B cell (primary cell): ENCODE measurements at regions not wholly inside any gene's neighbourhood (a gene's known extent, or its start where the extent isn't known, plus 50 kb on each side); places are given as distances from the start of the nearest gene placed in this dataset.

Source experiments
- ATAC-seq: fragments of 200-7000 bp; cut with Tn5 transposase; one replicate; pipeline ENCODE4 v1.10.0; 2021; ENCODE audit warnings: low read depth, mild to moderate bottlenecking, moderate number of reproducible peaks, moderate library complexity
- CTCF ChIA-PET: fragments of 350-600 bp; sonication (Branson Sonifier 250); formaldehyde crosslinking; loops from one replicate; lab custom pipeline; 2021; ENCODE audit warnings: antibody characterized with exemption, inconsistent platforms; lab: Charles Lee
- POLR2A ChIA-PET: fragments of 350-600 bp; sonication (Branson Sonifier 250); formaldehyde crosslinking; loops from one replicate; lab custom pipeline; 2021; ENCODE audit warnings: antibody characterized with exemption; lab: Charles Lee
- DNase-seq: peaks from one replicate; pipeline ENCODE4 v3.0.0; 2013
- H2AFZ ChIP-seq: 2 replicates; pipeline ENCODE4 v1.6.1; 2012; ENCODE audit warnings: mild to moderate bottlenecking, low read depth, low read length; ENCODE audit not compliant: insufficient read depth, poor library complexity, severe bottlenecking
- H3K27ac ChIP-seq, 2 donors: 1 replicate in 1 of 2; 2 replicates in 1 of 2; pipeline ENCODE4 v1.5.1; 2012 to 2013; ENCODE audit warnings: low read length in 2 of 2, mild to moderate bottlenecking in 2 of 2, moderate library complexity in 1 of 2
- H3K27me3 ChIP-seq, 4 experiments: fragments of 200-600 bp in 1 of 4; sonication (generic) in 1 of 4; replicated peaks in 1 of 4; 1 replicate in 2 of 4; 2 replicates in 2 of 4; pipeline versions ENCODE4 v1.6.1 to v1.7.0; 2013 to 2016; ENCODE audit warnings: low read length in 3 of 4, mild to moderate bottlenecking in 2 of 4, mixed read lengths in 1 of 4, moderate library complexity in 1 of 4; ENCODE audit not compliant: insufficient read depth in 4 of 4, control insufficient read depth in 3 of 4; ENCODE audit errors: control extremely low read depth in 1 of 4
- H3K36me3 ChIP-seq, 2 experiments: replicated peaks in 1 of 2; 1 replicate in 1 of 2; 2 replicates in 1 of 2; pipeline versions ENCODE4 v1.6.1 to v1.7.1; 2013; ENCODE audit warnings: low read length in 1 of 2; ENCODE audit not compliant: insufficient read depth in 2 of 2, control insufficient read depth in 1 of 2; ENCODE audit errors: control extremely low read depth in 1 of 2, extremely low read depth in 1 of 2
- H3K4me1 ChIP-seq, 2 donors: fragments of 200-600 bp in 1 of 2; sonication (generic) in 1 of 2; 1 replicate in 1 of 2; 2 replicates in 1 of 2; pipeline versions ENCODE4 v1.5.1 to v1.6.1; 2013 to 2017; ENCODE audit warnings: low read length in 2 of 2; ENCODE audit not compliant: control insufficient read depth in 2 of 2, insufficient read depth in 2 of 2
- H3K4me2 ChIP-seq: replicated peaks from 2 replicates; pipeline ENCODE3; 2012; ENCODE audit warnings: mild to moderate bottlenecking, low read depth, low read length; ENCODE audit not compliant: poor library complexity, severe bottlenecking
- H3K4me3 ChIP-seq, 5 experiments: fragments of 200-600 bp in 1 of 5; sonication (generic) in 1 of 5; 1 replicate in 3 of 5; 2 replicates in 2 of 5; pipeline versions ENCODE4 v1.5.1 to v1.7.0; 2011 to 2016; ENCODE audit warnings: low read length in 4 of 5, mild to moderate bottlenecking in 4 of 5, low read depth in 2 of 5, control low read depth in 1 of 5, moderate library complexity in 1 of 5; ENCODE audit not compliant: insufficient read depth in 1 of 5; ENCODE audit errors: control extremely low read depth in 1 of 5, extremely low read depth in 1 of 5
- H3K79me2 ChIP-seq: fragments of 200-600 bp; sonication (generic); one replicate; pipeline ENCODE4 v1.6.0; 2016; ENCODE audit warnings: low read length; ENCODE audit not compliant: control insufficient read depth, insufficient read depth
- H3K9ac ChIP-seq: fragments of 200-600 bp; sonication (generic); 2 replicates; pipeline ENCODE4 v1.6.1; 2017; ENCODE audit warnings: mild to moderate bottlenecking, low read length, moderate library complexity
- H3K9me3 ChIP-seq, 3 donors: one replicate each; pipeline versions ENCODE4 v1.6.1 to v1.7.1; 2013; ENCODE audit warnings: low read length in 2 of 3; ENCODE audit not compliant: control insufficient read depth in 2 of 3, insufficient read depth in 1 of 3; ENCODE audit errors: control extremely low read depth in 1 of 3
- H4K20me1 ChIP-seq: 2 replicates; pipeline ENCODE4 v1.6.0; 2012; ENCODE audit warnings: mild to moderate bottlenecking, low read length; ENCODE audit not compliant: insufficient read depth, control insufficient read depth, poor library complexity, severe bottlenecking
- H3K27ac Mint-ChIP-seq: one replicate; pipeline ENCODE4 v1.8.0; 2021; ENCODE audit warnings: mixed read lengths
- H3K27me3 Mint-ChIP-seq: one replicate; pipeline ENCODE4 v1.8.0; 2021; ENCODE audit warnings: mixed read lengths
- H3K4me1 Mint-ChIP-seq: one replicate; pipeline ENCODE4 v1.8.0; 2021; ENCODE audit warnings: mixed read lengths
- H3K4me3 Mint-ChIP-seq: one replicate; pipeline ENCODE4 v1.8.0; 2021; ENCODE audit warnings: mixed read lengths
- H3K9me3 Mint-ChIP-seq: one replicate; pipeline ENCODE4 v1.8.0; 2022; ENCODE audit warnings: mixed read lengths; ENCODE audit not compliant: insufficient read depth
- EZH2 ChIP-seq: IDR thresholded peaks from 2 replicates; pipeline ENCODE4 v1.6.1; 2012; ENCODE audit warnings: borderline replicate concordance, low read depth, mild to moderate bottlenecking, moderate library complexity, low read length; ENCODE audit not compliant: insufficient read depth, poor library complexity, severe bottlenecking
- WGBS: methylation state at CpG from one replicate; pipeline ENCODE4 v1.1.5; 2013; ENCODE audit warnings: missing lambda C conversion rate; ENCODE audit not compliant: insufficient coverage; 5-methylcytosine and 5-hydroxymethylcytosine counted together
- intact Hi-C: fragments of 100-400 bp; cut with micrococcal nuclease; formaldehyde crosslinking; loops from one replicate; pipeline ENCODE4 v1.10.0; 2022
- TF ChIP-seq, protein P1 (sequence below): fragments of 200-600 bp; IDR thresholded peaks from one replicate; pipeline ENCODE4 v1.8.0; 2022; ENCODE audit warnings: antibody characterized with exemption, mild to moderate bottlenecking

DNA sequence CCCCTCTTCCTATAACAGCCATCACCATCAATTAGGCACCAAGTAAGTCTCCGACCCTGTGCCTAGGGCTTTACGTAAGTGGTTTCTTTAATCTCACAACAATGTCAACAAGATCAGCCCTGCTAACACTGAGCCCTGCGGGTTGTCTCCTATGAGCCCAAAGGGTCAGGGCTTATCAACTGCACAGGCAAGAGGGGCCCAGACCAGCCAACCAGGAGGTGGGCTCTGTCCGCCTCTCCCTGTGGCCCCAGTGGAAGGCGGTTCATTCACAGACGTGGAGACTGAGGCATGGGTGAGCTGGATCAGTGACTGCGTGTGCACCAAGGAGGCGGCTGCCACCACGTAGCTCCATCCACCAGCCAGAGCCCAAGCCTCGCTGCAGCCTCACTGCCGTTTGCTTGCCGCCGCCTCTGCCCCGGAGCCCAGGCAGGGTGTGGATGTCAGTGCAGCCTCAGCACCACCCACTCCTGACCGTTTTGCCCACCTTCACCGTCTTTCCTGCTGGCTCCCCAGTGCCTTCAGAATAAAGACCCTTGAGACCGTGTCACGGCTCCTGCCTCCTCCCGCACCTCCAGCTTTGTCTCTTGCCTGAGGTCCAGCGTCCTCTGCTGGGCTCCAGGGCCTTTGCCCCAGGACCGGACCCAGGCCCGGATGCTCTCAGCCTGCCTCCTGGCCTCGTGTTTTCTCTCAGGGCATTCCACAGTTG lies 78.7 kb downstream of the DLL1 start:
- H3K27ac ChIP-seq, result no peak overlapping the region
- DNase-seq (no peak), ATAC-seq (no peak)
- no peak overlapping the region for H3K4me2 ChIP-seq
- H3K9me3 Mint-ChIP-seq, result no peaks in the 10 kb centered on the region
- TF ChIP-seq EZH2, result no peak
- TF ChIP-seq, protein P1, sequence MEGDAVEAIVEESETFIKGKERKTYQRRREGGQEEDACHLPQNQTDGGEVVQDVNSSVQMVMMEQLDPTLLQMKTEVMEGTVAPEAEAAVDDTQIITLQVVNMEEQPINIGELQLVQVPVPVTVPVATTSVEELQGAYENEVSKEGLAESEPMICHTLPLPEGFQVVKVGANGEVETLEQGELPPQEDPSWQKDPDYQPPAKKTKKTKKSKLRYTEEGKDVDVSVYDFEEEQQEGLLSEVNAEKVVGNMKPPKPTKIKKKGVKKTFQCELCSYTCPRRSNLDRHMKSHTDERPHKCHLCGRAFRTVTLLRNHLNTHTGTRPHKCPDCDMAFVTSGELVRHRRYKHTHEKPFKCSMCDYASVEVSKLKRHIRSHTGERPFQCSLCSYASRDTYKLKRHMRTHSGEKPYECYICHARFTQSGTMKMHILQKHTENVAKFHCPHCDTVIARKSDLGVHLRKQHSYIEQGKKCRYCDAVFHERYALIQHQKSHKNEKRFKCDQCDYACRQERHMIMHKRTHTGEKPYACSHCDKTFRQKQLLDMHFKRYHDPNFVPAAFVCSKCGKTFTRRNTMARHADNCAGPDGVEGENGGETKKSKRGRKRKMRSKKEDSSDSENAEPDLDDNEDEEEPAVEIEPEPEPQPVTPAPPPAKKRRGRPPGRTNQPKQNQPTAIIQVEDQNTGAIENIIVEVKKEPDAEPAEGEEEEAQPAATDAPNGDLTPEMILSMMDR, result no peak
- WGBS, result 93% methylated on average over 21 of the region's 23 CpGs
- no peaks in the 10 kb centered on the region for H3K4me1 ChIP-seq
- H3K27me3 ChIP-seq, result peaks cover 0 to 11% (median 0%) of the 10 kb centered on the region in 4 experiments
- peaks cover 12% of the 10 kb centered on the region for H3K27me3 Mint-ChIP-seq
- no peak overlapping the region for H3K4me3 Mint-ChIP-seq
- POLR2A ChIA-PET, result no interaction called here
- H3K27ac Mint-ChIP-seq, result no peak overlapping the region
- no peak overlapping the region for H3K4me3 ChIP-seq
- H4K20me1 ChIP-seq, result no peaks in the 10 kb centered on the region
- no peaks in the 10 kb centered on the region for H3K36me3 ChIP-seq
- CTCF ChIA-PET, result no interaction called here
- H3K9me3 ChIP-seq, result peaks cover 0 to 10% (median 0%) of the 10 kb centered on the region in 3 donors
- H3K9ac ChIP-seq, result no peak overlapping the region
- intact Hi-C loops, result no loop called here
- H2AFZ ChIP-seq, result no peak overlapping the region
- H3K4me1 Mint-ChIP-seq, result no peaks in the 10 kb centered on the region
- no peaks in the 10 kb centered on the region for H3K79me2 ChIP-seq

DNA sequence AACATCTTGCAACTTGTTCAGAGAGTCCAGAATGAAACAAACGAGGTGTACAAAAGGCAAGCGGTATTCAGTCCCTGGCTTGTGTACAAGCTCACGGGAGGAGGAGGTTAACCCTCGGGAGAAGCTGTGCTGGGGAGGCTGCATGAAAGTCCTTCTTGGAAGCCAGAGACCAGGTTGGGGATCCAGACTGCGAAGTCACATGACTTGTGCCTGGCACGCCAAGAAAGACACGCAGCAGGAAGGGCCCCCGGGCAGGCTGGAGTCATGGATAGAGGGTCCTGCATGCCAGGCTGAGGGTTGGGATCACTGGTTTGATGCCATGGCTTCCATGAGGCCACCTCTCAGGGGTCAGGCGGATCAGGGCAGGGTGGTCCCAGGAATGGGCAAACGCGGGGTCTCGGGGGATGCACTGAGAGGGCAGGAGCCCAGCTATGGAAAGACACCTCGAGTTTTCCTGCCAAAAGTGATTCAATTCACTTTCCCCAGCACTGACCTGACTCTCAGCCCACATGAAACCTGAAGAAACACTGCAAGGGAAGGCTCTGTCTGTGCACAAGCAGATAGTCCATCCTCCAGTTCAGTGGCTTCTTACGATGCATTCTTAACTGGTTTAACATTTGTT lies 79.4 kb downstream of the DLL1 start:
- Mint-ChIP-seq H3K9me3 (no peaks in the 10 kb centered on the region), H3K27ac (no peak overlapping the region), H3K4me3 (no peak overlapping the region), H3K4me1 (no peaks in the 10 kb centered on the region), H3K27me3 (peaks cover 12% of the 10 kb centered on the region)
- Histone ChIP-seq H3K4me2 (no peak overlapping the region), H3K4me1 (no peaks in the 10 kb centered on the region), H3K79me2 (no peaks in the 10 kb centered on the region), H4K20me1 (no peaks in the 10 kb centered on the region), H3K27me3 (peaks cover 0 to 11% (median 0%) of the 10 kb centered on the region in 4 experiments), H2AFZ (no peak overlapping the region), H3K27ac (no peak overlapping the region), H3K9me3 (peaks cover 0 to 10% (median 0%) of the 10 kb centered on the region in 3 donors), H3K36me3 (no peaks in the 10 kb centered on the region), H3K9ac (no peak overlapping the region), H3K4me3 (no peak overlapping the region)
- TF ChIP-seq EZH2, result no peak
- TF ChIP-seq, protein P1, result no peak
- WGBS, result 86% methylated on average over 14 of the region's 14 CpGs
- DNase-seq, result no peak
- no peak for ATAC-seq
- ChIA-PET POLR2A (no interaction called here), CTCF (no interaction called here)
- intact Hi-C loops, result no loop called here
